ENCODE measurements at regions not wholly inside any gene's neighbourhood (a gene's known extent, or its start where the extent isn't known, plus 50 kb on each side); places are given as distances from the start of the nearest gene placed in this dataset.

DNA sequence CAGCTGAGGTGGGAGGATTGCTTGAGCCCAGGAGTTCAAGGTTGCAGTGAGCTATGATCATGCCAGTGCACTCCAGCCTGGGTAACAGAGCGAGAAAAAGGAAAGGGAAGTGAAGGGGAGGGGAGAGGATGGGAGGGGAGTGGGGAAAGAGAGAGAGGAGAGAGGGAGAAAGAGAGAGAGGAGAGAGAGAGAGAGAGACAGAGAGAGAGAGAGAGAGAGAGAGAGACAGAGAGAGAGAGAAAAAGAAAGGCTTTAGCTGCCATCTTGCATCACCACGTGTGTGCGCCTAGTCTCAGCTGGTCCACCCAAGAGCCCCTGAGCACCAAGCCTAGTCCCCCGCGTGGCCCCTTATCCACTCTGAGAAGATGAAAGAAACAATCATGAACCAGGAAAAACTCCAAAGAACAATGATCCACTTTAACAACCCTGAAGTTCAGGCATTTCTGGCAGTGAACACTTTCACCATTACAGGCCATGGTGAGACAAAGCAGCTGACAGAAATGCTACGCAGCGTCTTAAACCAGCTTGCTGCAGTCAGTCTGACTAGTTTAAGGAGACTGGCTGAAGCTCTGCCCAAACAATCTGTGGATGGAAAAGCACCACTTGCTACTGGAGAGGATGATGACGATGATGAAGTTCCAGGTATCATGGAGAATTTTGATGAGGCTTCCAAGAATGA lies 115.5 kb upstream of the CDC42BPA start:
- TF ChIP-seq, protein P1, sequence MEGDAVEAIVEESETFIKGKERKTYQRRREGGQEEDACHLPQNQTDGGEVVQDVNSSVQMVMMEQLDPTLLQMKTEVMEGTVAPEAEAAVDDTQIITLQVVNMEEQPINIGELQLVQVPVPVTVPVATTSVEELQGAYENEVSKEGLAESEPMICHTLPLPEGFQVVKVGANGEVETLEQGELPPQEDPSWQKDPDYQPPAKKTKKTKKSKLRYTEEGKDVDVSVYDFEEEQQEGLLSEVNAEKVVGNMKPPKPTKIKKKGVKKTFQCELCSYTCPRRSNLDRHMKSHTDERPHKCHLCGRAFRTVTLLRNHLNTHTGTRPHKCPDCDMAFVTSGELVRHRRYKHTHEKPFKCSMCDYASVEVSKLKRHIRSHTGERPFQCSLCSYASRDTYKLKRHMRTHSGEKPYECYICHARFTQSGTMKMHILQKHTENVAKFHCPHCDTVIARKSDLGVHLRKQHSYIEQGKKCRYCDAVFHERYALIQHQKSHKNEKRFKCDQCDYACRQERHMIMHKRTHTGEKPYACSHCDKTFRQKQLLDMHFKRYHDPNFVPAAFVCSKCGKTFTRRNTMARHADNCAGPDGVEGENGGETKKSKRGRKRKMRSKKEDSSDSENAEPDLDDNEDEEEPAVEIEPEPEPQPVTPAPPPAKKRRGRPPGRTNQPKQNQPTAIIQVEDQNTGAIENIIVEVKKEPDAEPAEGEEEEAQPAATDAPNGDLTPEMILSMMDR (IDR thresholded peaks at IDR 0.05 in 2 of 3, conservative IDR thresholded peaks at IDR 0.05 in 1 of 3; ENCODE audit: insufficient read depth in 2 of 3, low read depth in 1 of 3, low read length in 3 of 3): no peak
- TF ChIP-seq ZFX (CRISPR knock-in tag; IDR thresholded peaks at IDR 0.05) (no peak), CEBPB (tag; IDR thresholded peaks at IDR 0.05) (no peak), MEF2D (tag; conservative IDR thresholded peaks at IDR 0.05; ENCODE audit: low read depth) (no peak), POLR2A (conservative IDR thresholded peaks at IDR 0.05) (no peak), ZNF274 (IDR thresholded peaks at IDR 0.05; ENCODE audit: borderline replicate concordance, low read depth, low read length) (no peak), SMARCC2 (IDR thresholded peaks at IDR 0.05; ENCODE audit: low read depth) (no peak), ESRRA (IDR thresholded peaks at IDR 0.05; ENCODE audit: borderline replicate concordance, low read depth) (no peak), ZFP1 (CRISPR knock-in tag; IDR thresholded peaks at IDR 0.05) (no peak), U2AF1 (optimal IDR thresholded peaks at IDR 0.05; ENCODE audit: low read depth, low read length) (no peak)
